OCI-LY7 (cell line): ENCODE measurements at regions not wholly inside any gene's neighbourhood (a gene's known extent, or its start where the extent isn't known, plus 50 kb on each side); places are given as distances from the start of the nearest gene placed in this dataset.

ENCODE experiments used
- BruUV-seq: library from RNA; stranded (reverse); fragments of 400-500 nt; replicated peaks from 2 replicates; lab custom pipeline; 2021; lab: Mats Ljungman, UMichigan
- CTCF ChIA-PET: fragments of 300-600 bp; sonication (Branson Sonifier 250); formaldehyde crosslinking; loops from one replicate; lab custom pipeline; 2022; ENCODE audit warnings: antibody characterized with exemption; ENCODE audit not compliant: unreplicated experiment; lab: Charles Lee
- POLR2A ChIA-PET: fragments of 300-600 bp; sonication (Branson Sonifier 250); formaldehyde crosslinking; loops from one replicate; lab custom pipeline; 2022; ENCODE audit warnings: antibody characterized with exemption; lab: Charles Lee
- DNase-seq: peaks from one replicate; pipeline ENCODE4 v3.0.0-alpha.2; 2015; ENCODE audit warnings: low spot score
- H2AFZ ChIP-seq: fragments of 200-600 bp; sonication (generic), shearing (Covaris generic); 2 replicates; pipeline ENCODE4 v1.6.1; 2014; ENCODE audit warnings: mild to moderate bottlenecking, antibody characterized with exemption, low read length, moderate library complexity
- H3K27ac ChIP-seq: fragments of 200-600 bp; sonication (generic); 2 replicates; pipeline ENCODE4 v1.5.1; 2014; ENCODE audit warnings: mixed run types, low read depth, mild to moderate bottlenecking, moderate library complexity, low read length, inconsistent platforms; ENCODE audit not compliant: poor library complexity, severe bottlenecking
- H3K36me3 ChIP-seq: fragments of 200-600 bp; sonication (generic); 2 replicates; pipeline ENCODE4 v1.6.1; 2014; ENCODE audit warnings: mild to moderate bottlenecking, antibody characterized with exemption, low read length, moderate library complexity, mixed read lengths; ENCODE audit not compliant: insufficient read depth
- H3K4me1 ChIP-seq: fragments of 200-600 bp; sonication (generic); 2 replicates; pipeline ENCODE4 v1.5.1; 2014; ENCODE audit warnings: mild to moderate bottlenecking, low read length; ENCODE audit not compliant: insufficient read depth, poor library complexity, severe bottlenecking
- H3K4me2 ChIP-seq: fragments of 200-600 bp; sonication (generic); 2 replicates; pipeline ENCODE4 v1.6.1; 2014; ENCODE audit warnings: mild to moderate bottlenecking, low read length
- H3K4me3 ChIP-seq: fragments of 200-600 bp; sonication (generic); 2 replicates; pipeline ENCODE4 v1.5.1; 2014; ENCODE audit warnings: mild to moderate bottlenecking, low read depth, low read length; ENCODE audit not compliant: poor library complexity, severe bottlenecking
- H3K79me2 ChIP-seq: fragments of 200-600 bp; sonication (generic); 2 replicates; pipeline ENCODE4 v1.6.1; 2016; ENCODE audit warnings: low read depth, mild to moderate bottlenecking, low read length, moderate library complexity, mixed read lengths; ENCODE audit not compliant: insufficient read depth
- H3K9me2 ChIP-seq: fragments of 200-600 bp; sonication (generic); 2 replicates; pipeline ENCODE4 v1.6.1; 2016; ENCODE audit warnings: mild to moderate bottlenecking, low read length, mixed read lengths; ENCODE audit not compliant: insufficient read depth
- H3K9me3 ChIP-seq: fragments of 200-600 bp; sonication (generic); 2 replicates; pipeline ENCODE4 v1.6.1; 2014; ENCODE audit warnings: mild to moderate bottlenecking, mixed run types, low read length, mixed read lengths
- H4K20me1 ChIP-seq: fragments of 200-600 bp; sonication (generic); 2 replicates; pipeline ENCODE4 v1.6.1; 2014; ENCODE audit warnings: mild to moderate bottlenecking, antibody characterized with exemption, low read length, moderate library complexity, mixed read lengths; ENCODE audit not compliant: insufficient read depth
- CTCF ChIP-seq: fragments of 200-600 bp; sonication (generic); conservative IDR thresholded peaks from 2 replicates; pipeline ENCODE4 v1.5.1; 2014; ENCODE audit warnings: mild to moderate bottlenecking, antibody characterized with exemption, low read length, moderate library complexity, mixed read lengths
- EZH2phosphoT487 ChIP-seq: fragments of 200-600 bp; sonication (generic); IDR thresholded peaks from 2 replicates; pipeline ENCODE4 v1.6.1; 2018; ENCODE audit warnings: low read depth, borderline replicate concordance, mild to moderate bottlenecking, mixed run types, antibody characterized with exemption, low read length, moderate library complexity, mixed read lengths
- intact Hi-C: fragments of 100-400 bp; cut with micrococcal nuclease; formaldehyde crosslinking; loops from one replicate; pipeline ENCODE4 v1.10.0; 2022; ENCODE audit not compliant: unreplicated experiment

GRCh38 chr6:170162775-170163404 is 128.0 kb downstream of the DLL1 start:
- CTCF ChIA-PET: no interaction called here
- intact Hi-C loops: no loop called here

GRCh38 chr6:170162011-170162774 is 128.7 kb downstream of the DLL1 start:
- ChIA-PET POLR2A (interaction anchor here (0.6 to 1.2 kb wide), 2 partner anchors 19 to 326 kb away, joined by 4 read pairs; no protein-coding TSS in a partner anchor), CTCF (no interaction called here)
- H4K20me1 ChIP-seq: no peaks in the 10 kb centered on the region
- H3K36me3 ChIP-seq: no peaks in the 10 kb centered on the region
- no peak overlapping the region for H2AFZ ChIP-seq
- H3K9me2 ChIP-seq: no peaks in the 10 kb centered on the region
- H3K4me3 ChIP-seq: no peak overlapping the region
- H3K4me2 ChIP-seq: no peak overlapping the region
- no peaks in the 10 kb centered on the region for H3K79me2 ChIP-seq
- H3K4me1 ChIP-seq: peaks cover 10% of the 10 kb centered on the region
- H3K9me3 ChIP-seq: peaks cover 8% of the 10 kb centered on the region; the same call in 1 of the 2 replicates
- no peak for TF ChIP-seq EZH2phosphoT487
- no peak for TF ChIP-seq CTCF
- intact Hi-C loops: no loop called here
- no peak for DNase-seq
- no peak overlapping the region for H3K27ac ChIP-seq
- BruUV-seq: no TSS peak

More at GRCh38 chr6:170162775-170163404, 128.0 kb downstream of the DLL1 start:
- H2AFZ ChIP-seq: no peak overlapping the region
- H3K36me3 ChIP-seq: no peaks in the 10 kb centered on the region
- peaks cover 10% of the 10 kb centered on the region for H3K4me1 ChIP-seq
- POLR2A ChIA-PET: no interaction called here
- TF ChIP-seq EZH2phosphoT487 (no peak), CTCF (no peak)
- H3K4me2 ChIP-seq: no peak overlapping the region
- BruUV-seq: no TSS peak
- H4K20me1 ChIP-seq: no peaks in the 10 kb centered on the region
- peaks cover 8% of the 10 kb centered on the region; the same call in 1 of the 2 replicates for H3K9me3 ChIP-seq
- H3K4me3 ChIP-seq: no peak overlapping the region
- no peak for DNase-seq
- no peaks in the 10 kb centered on the region for H3K79me2 ChIP-seq
- H3K27ac ChIP-seq: no peak overlapping the region
- H3K9me2 ChIP-seq: no peaks in the 10 kb centered on the region
